ENCODE measurements at regions not wholly inside any gene's neighbourhood (a gene's known extent, or its start where the extent isn't known, plus 50 kb on each side); places are given as distances from the start of the nearest gene placed in this dataset.

DNA sequence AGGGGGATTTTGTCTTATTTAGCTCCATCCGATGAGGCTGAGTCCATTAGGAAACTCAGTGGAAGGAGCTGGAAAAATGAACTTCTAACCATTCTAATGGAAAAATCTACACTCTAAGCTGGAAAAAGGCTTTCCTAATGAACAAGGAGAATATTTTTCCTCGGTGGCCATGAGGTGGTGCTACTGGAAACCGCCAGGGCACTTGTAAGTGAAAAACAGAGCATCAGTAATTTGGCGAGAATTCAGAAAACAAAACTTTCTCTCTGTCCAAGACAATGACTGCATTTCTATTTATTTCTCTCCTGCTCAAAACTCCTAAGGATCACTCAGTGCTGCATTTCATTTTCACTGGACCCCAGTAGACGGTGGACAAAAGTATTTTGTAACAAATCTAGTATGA, 237.6 kb downstream of the TENT4A start:
- Mint-ChIP-seq H3K27me3 (ENCODE audit: low read depth) (peaks cover 10% of the 10 kb centered on the region), H3K4me1 (peaks cover 19% of the 10 kb centered on the region), H3K27ac (ENCODE audit: unreplicated experiment) (no peak overlapping the region), H3K9me3 (no peaks in the 10 kb centered on the region), H3K36me3 (ENCODE audit: low read depth) (peaks cover 3% of the 10 kb centered on the region), H3K4me3 (no peak overlapping the region)
- DNase-seq (ENCODE audit: low read depth, low spot score), result no peak
- TF ChIP-seq, protein P1, sequence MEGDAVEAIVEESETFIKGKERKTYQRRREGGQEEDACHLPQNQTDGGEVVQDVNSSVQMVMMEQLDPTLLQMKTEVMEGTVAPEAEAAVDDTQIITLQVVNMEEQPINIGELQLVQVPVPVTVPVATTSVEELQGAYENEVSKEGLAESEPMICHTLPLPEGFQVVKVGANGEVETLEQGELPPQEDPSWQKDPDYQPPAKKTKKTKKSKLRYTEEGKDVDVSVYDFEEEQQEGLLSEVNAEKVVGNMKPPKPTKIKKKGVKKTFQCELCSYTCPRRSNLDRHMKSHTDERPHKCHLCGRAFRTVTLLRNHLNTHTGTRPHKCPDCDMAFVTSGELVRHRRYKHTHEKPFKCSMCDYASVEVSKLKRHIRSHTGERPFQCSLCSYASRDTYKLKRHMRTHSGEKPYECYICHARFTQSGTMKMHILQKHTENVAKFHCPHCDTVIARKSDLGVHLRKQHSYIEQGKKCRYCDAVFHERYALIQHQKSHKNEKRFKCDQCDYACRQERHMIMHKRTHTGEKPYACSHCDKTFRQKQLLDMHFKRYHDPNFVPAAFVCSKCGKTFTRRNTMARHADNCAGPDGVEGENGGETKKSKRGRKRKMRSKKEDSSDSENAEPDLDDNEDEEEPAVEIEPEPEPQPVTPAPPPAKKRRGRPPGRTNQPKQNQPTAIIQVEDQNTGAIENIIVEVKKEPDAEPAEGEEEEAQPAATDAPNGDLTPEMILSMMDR (conservative IDR thresholded peaks at IDR 0.05), result no peak

DNA sequence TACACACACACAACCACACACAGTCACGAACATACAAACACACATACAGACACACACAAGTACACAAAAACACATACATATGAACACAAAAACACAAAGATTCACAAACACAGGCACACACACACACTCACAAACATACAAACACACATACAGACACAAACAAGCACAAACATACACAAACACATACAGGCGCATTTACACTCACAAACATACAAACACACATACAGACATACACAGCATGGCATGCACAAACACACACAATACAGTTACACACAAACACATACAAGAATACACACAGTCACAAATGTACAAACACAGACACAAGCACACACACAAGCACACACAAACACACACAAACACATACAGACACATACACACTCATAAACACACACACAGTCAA, 247.9 kb downstream of the TENT4A start:
- no peak for DNase-seq (ENCODE audit: low read depth, low spot score)
- Mint-ChIP-seq H3K4me1 (peaks cover 3% of the 10 kb centered on the region), H3K27ac (ENCODE audit: unreplicated experiment) (no peak overlapping the region), H3K9me3 (peaks cover 7% of the 10 kb centered on the region), H3K27me3 (ENCODE audit: low read depth) (peaks cover 13% of the 10 kb centered on the region), H3K36me3 (ENCODE audit: low read depth) (peaks cover 6% of the 10 kb centered on the region), H3K4me3 (no peak overlapping the region)
- TF ChIP-seq, protein P1 (conservative IDR thresholded peaks at IDR 0.05), result no peak

DNA sequence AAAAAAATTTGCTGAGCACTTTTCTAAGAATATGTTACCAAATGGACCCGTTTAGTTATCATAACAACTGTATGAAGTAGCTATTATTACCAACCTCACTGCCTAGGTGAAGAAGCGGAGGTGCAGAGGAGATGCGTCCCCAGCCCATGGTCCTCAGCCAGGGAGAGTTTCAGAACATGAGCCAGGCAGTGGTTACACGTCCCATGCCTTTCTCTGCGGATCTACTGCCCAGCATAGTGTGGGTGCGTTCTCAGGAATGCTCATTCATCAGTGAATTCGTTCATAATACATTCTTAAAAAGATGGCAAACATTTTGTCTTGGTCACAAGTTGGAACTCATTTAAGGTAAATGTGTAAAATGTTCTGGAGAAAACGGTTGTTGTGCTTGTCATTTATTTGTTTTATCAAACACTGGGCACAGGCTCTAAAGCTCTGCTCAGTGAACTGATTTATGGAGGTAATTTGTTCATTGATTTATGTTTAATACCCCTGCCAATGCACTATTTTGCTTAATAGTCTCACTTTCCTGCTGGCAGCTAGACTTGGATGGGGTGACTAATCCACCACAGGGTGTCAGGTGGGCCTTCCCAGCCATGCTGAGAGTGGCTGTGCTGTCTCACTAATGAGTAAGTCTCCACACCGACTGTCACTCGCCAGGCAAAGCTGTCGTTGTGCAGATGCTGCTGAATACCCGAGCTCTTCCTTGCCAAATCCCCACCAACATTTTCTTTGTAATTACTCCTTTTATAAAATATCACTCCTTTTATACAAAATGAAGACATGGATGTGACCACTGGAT, 248.8 kb downstream of the TENT4A start:
- Mint-ChIP-seq H3K4me1 (peaks cover 4% of the 10 kb centered on the region), H3K4me3 (no peak overlapping the region), H3K9me3 (peaks cover 7% of the 10 kb centered on the region), H3K36me3 (ENCODE audit: low read depth) (peaks cover 7% of the 10 kb centered on the region), H3K27me3 (ENCODE audit: low read depth) (peaks cover 5% of the 10 kb centered on the region), H3K27ac (ENCODE audit: unreplicated experiment) (no peak overlapping the region)
- DNase-seq (ENCODE audit: low read depth, low spot score), result no peak
- TF ChIP-seq, protein P1 (conservative IDR thresholded peaks at IDR 0.05), result no peak

DNA sequence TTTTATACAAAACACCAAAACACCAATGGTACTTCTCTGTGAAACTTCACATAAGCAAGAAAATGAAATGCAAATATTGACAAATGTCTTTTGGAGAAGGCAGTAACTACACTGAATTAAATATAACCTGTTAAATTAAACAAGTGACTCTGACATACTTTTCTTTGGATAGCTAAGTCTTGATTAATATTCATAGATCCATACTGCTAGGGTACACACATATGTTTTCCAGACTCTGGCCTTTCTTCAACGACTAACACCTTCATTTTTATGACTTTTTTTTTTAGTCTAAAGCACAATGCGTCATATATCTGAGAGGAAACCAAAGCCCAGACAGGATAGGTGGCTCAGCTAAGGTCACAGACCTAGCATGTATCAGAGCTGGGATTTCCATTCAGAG, 263.7 kb downstream of the TENT4A start:
- no peaks in the 10 kb centered on the region for H3K4me1 Mint-ChIP-seq
- H3K4me3 Mint-ChIP-seq, result no peak overlapping the region
- H3K27me3 Mint-ChIP-seq (ENCODE audit: low read depth), result peaks cover 9% of the 10 kb centered on the region
- H3K9me3 Mint-ChIP-seq, result peaks cover 4% of the 10 kb centered on the region
- no peak overlapping the region for H3K27ac Mint-ChIP-seq (ENCODE audit: unreplicated experiment)
- DNase-seq (ENCODE audit: low read depth, low spot score), result no peak
- no peaks in the 10 kb centered on the region for H3K36me3 Mint-ChIP-seq (ENCODE audit: low read depth)
- TF ChIP-seq, protein P1 (conservative IDR thresholded peaks at IDR 0.05), result no peak

DNA sequence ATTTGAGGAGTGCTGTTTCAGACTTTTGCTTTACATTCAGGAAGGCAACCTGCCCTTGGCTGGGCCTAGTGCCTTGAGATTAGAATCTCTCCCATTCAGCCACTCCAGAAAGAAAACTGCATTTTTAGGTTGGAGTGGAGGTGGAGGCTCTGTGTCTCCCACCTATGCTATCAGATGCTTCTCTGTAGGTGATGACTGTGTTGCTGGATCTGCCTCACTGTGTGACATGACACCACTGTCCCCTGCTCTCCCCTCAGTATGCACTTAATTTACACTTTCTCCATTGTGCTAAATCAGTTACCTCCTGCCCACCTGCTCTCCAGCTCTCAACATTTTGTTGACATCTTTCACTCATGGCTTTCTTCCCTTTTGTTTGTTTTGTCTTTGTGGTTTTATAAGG, 265.8 kb downstream of the TENT4A start:
- no peaks in the 10 kb centered on the region for H3K4me1 Mint-ChIP-seq
- TF ChIP-seq, protein P1 (conservative IDR thresholded peaks at IDR 0.05), result no peak
- no peaks in the 10 kb centered on the region for H3K36me3 Mint-ChIP-seq (ENCODE audit: low read depth)
- H3K4me3 Mint-ChIP-seq, result no peak overlapping the region
- H3K9me3 Mint-ChIP-seq, result peaks cover 4% of the 10 kb centered on the region
- no peak overlapping the region for H3K27ac Mint-ChIP-seq (ENCODE audit: unreplicated experiment)
- DNase-seq (ENCODE audit: low read depth, low spot score), result no peak
- H3K27me3 Mint-ChIP-seq (ENCODE audit: low read depth), result peaks cover 9% of the 10 kb centered on the region
